ENCODE measurements at regions not wholly inside any gene's neighbourhood (a gene's known extent, or its start where the extent isn't known, plus 50 kb on each side); places are given as distances from the start of the nearest gene placed in this dataset.

DNA sequence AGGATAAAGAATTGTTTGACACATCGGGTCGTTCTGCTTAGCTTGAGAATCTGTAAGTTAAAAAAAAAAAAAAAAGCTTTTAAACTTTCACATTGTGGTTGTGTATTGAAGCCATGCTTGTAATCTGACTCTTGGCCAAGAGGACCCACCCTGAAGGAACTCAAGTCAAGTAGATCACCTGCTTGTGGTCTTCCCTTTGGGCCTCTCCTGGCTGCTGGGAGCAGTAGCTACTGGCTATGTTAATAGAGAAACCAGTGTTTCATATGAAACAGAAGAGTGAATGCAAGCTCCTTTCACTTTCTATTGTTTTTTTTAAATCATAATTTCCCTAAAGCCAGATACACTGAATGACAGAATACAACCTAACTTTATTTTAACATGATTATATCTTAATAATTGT is 402.4 kb upstream of the NDST4 start:
- TF ChIP-seq, protein P1, sequence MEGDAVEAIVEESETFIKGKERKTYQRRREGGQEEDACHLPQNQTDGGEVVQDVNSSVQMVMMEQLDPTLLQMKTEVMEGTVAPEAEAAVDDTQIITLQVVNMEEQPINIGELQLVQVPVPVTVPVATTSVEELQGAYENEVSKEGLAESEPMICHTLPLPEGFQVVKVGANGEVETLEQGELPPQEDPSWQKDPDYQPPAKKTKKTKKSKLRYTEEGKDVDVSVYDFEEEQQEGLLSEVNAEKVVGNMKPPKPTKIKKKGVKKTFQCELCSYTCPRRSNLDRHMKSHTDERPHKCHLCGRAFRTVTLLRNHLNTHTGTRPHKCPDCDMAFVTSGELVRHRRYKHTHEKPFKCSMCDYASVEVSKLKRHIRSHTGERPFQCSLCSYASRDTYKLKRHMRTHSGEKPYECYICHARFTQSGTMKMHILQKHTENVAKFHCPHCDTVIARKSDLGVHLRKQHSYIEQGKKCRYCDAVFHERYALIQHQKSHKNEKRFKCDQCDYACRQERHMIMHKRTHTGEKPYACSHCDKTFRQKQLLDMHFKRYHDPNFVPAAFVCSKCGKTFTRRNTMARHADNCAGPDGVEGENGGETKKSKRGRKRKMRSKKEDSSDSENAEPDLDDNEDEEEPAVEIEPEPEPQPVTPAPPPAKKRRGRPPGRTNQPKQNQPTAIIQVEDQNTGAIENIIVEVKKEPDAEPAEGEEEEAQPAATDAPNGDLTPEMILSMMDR (conservative IDR thresholded peaks at IDR 0.05; ENCODE audit: low read depth in 2 of 2), result no peak
- TF ChIP-seq POLR2AphosphoS5 (IDR thresholded peaks at IDR 0.05; ENCODE audit: low read depth), result no peak
- TF ChIP-seq, protein P2, sequence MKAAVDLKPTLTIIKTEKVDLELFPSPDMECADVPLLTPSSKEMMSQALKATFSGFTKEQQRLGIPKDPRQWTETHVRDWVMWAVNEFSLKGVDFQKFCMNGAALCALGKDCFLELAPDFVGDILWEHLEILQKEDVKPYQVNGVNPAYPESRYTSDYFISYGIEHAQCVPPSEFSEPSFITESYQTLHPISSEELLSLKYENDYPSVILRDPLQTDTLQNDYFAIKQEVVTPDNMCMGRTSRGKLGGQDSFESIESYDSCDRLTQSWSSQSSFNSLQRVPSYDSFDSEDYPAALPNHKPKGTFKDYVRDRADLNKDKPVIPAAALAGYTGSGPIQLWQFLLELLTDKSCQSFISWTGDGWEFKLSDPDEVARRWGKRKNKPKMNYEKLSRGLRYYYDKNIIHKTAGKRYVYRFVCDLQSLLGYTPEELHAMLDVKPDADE (IDR thresholded peaks at IDR 0.05), result no peak
- TF ChIP-seq EZH2 (IDR thresholded peaks at IDR 0.05; ENCODE audit: low read depth, unreplicated experiment), result no peak
- no peak for TF ChIP-seq EZH2phosphoT487 (IDR thresholded peaks at IDR 0.05; ENCODE audit: unreplicated experiment)
- no peak for TF ChIP-seq NANOG (IDR thresholded peaks at IDR 0.05; ENCODE audit: borderline replicate concordance)

All from GM23338 (cell line).